ENCODE measurements at regions not wholly inside any gene's neighbourhood (a gene's known extent, or its start where the extent isn't known, plus 50 kb on each side); places are given as distances from the start of the nearest gene placed in this dataset.
"Not testable (repeated sequence)": the region's sequence is repeated elsewhere in the genome, so short reads cannot be mapped to it uniquely, and the experiment has no call there.

- DNase-seq (ENCODE audit: low spot score, unreplicated experiment) = no peak
- Mint-ChIP-seq H3K36me3 (ENCODE audit: insufficient read depth) (no peaks in the 10 kb centered on the region), H3K4me3 (ENCODE audit: low read depth) (no peak overlapping the region), H3K9me3 (ENCODE audit: low read depth) (no peaks in the 10 kb centered on the region), H3K27me3 (peaks cover 17% of the 10 kb centered on the region), H3K27ac (no peak overlapping the region), H3K4me1 (ENCODE audit: low read depth) (peaks cover 9% of the 10 kb centered on the region)
- no peak for TF ChIP-seq CTCF (IDR thresholded peaks at IDR 0.05; ENCODE audit: unreplicated experiment)
Measured at GRCh38 chr22:35159343-35159742, 93.4 kb downstream of the ISX start.

- no peak overlapping the region for H3K4me3 Mint-ChIP-seq (ENCODE audit: low read depth)
- H3K36me3 Mint-ChIP-seq (ENCODE audit: insufficient read depth) = no peaks in the 10 kb centered on the region
- peaks cover 10% of the 10 kb centered on the region for H3K27me3 Mint-ChIP-seq
- no peak overlapping the region for H3K27ac Mint-ChIP-seq
- peaks cover 3% of the 10 kb centered on the region for H3K9me3 Mint-ChIP-seq (ENCODE audit: low read depth)
- DNase-seq (ENCODE audit: low spot score, unreplicated experiment) = no peak
- no peak for TF ChIP-seq CTCF (IDR thresholded peaks at IDR 0.05; ENCODE audit: unreplicated experiment)
- peaks cover 9% of the 10 kb centered on the region for H3K4me1 Mint-ChIP-seq (ENCODE audit: low read depth)
Measured at GRCh38 chr22:35160268-35160667, 94.3 kb downstream of the ISX start.

- not testable (repeated sequence) for DNase-seq (ENCODE audit: low spot score, unreplicated experiment); H3K9me3 Mint-ChIP-seq (ENCODE audit: low read depth); H3K4me1 Mint-ChIP-seq (ENCODE audit: low read depth); H3K36me3 Mint-ChIP-seq (ENCODE audit: insufficient read depth); H3K27ac Mint-ChIP-seq; H3K4me3 Mint-ChIP-seq (ENCODE audit: low read depth)
- H3K27me3 Mint-ChIP-seq = peaks cover 17% of the 10 kb centered on the region
Measured at GRCh38 chr22:35165896-35166295, 91.4 kb upstream of the HMGXB4 start.

- peaks cover 26% of the 10 kb centered on the region for H3K27me3 Mint-ChIP-seq
- DNase-seq (ENCODE audit: low spot score, unreplicated experiment) = no peak
Measured at GRCh38 chr22:35170716-35171697, 86.3 kb upstream of the HMGXB4 start.

GRCh38 chr22:35172442-35172841, 84.9 kb upstream of the HMGXB4 start:
- H3K4me3 Mint-ChIP-seq (ENCODE audit: low read depth) = no peak overlapping the region
- no peaks in the 10 kb centered on the region for H3K4me1 Mint-ChIP-seq (ENCODE audit: low read depth)
- TF ChIP-seq CTCF (IDR thresholded peaks at IDR 0.05; ENCODE audit: unreplicated experiment) = no peak
- DNase-seq (ENCODE audit: low spot score, unreplicated experiment) = no peak
- peaks cover 23% of the 10 kb centered on the region for H3K27me3 Mint-ChIP-seq
- H3K9me3 Mint-ChIP-seq (ENCODE audit: low read depth) = no peaks in the 10 kb centered on the region
- no peak overlapping the region for H3K27ac Mint-ChIP-seq
- H3K36me3 Mint-ChIP-seq (ENCODE audit: insufficient read depth) = no peaks in the 10 kb centered on the region

More at GRCh38 chr22:35170716-35171697, 86.3 kb upstream of the HMGXB4 start:
- no peak for TF ChIP-seq CTCF (IDR thresholded peaks at IDR 0.05; ENCODE audit: unreplicated experiment)
- Mint-ChIP-seq H3K4me1 (ENCODE audit: low read depth) (no peaks in the 10 kb centered on the region), H3K4me3 (ENCODE audit: low read depth) (no peak overlapping the region), H3K36me3 (ENCODE audit: insufficient read depth) (no peaks in the 10 kb centered on the region), H3K27ac (no peak overlapping the region), H3K9me3 (ENCODE audit: low read depth) (no peaks in the 10 kb centered on the region)

GRCh38 chr22:35173655-35174054, 83.6 kb upstream of the HMGXB4 start:
- no peak for TF ChIP-seq CTCF (IDR thresholded peaks at IDR 0.05; ENCODE audit: unreplicated experiment)
- Mint-ChIP-seq H3K9me3 (ENCODE audit: low read depth) (no peaks in the 10 kb centered on the region), H3K27ac (no peak overlapping the region), H3K27me3 (peaks cover 23% of the 10 kb centered on the region), H3K36me3 (ENCODE audit: insufficient read depth) (no peaks in the 10 kb centered on the region), H3K4me1 (ENCODE audit: low read depth) (no peaks in the 10 kb centered on the region), H3K4me3 (ENCODE audit: low read depth) (no peak overlapping the region)
- no peak for DNase-seq (ENCODE audit: low spot score, unreplicated experiment)
